ENCODE measurements at regions not wholly inside any gene's neighbourhood (a gene's known extent, or its start where the extent isn't known, plus 50 kb on each side); places are given as distances from the start of the nearest gene placed in this dataset.

- TF ChIP-seq CTCF (IDR thresholded peaks at IDR 0.05): no peak
- no peak for TF ChIP-seq ZFX (IDR thresholded peaks at IDR 0.05; ENCODE audit: borderline replicate concordance)
Measured at GRCh38 chr6:133710826-133711225, 178.1 kb upstream of the TCF21 start.
